ENCODE measurements at regions not wholly inside any gene's neighbourhood (a gene's known extent, or its start where the extent isn't known, plus 50 kb on each side); places are given as distances from the start of the nearest gene placed in this dataset.

GRCh38 chr2:180364719-180365118, 357.6 kb upstream of the CWC22 start:
- TF ChIP-seq CTCF (IDR thresholded peaks at IDR 0.05; ENCODE audit: low read length) (no peak), EZH2 (optimal IDR thresholded peaks at IDR 0.05; ENCODE audit: low read depth, low read length) (no peak), EZH2phosphoT487 (IDR thresholded peaks at IDR 0.05; ENCODE audit: low read length) (no peak)
